ENCODE measurements at regions not wholly inside any gene's neighbourhood (a gene's known extent, or its start where the extent isn't known, plus 50 kb on each side); places are given as distances from the start of the nearest gene placed in this dataset.
A peak's percentile ranks its signal among the peaks of the same experiment; 100 is the strongest.

GRCh38 chr22:27632451-27633295, 168.9 kb downstream of the MN1 start:
- TF ChIP-seq POLR2A (IDR thresholded peaks at IDR 0.05), result no peak
- TF ChIP-seq CTCF (IDR thresholded peaks at IDR 0.05), result no peak
- H3K36me3 ChIP-seq, result no peaks in the 10 kb centered on the region
- no peaks in the 10 kb centered on the region for H3K4me1 ChIP-seq
- peak; percentile 5 to 11 for DNase-seq
- no peak overlapping the region for H3K4me3 ChIP-seq (replicated peaks in 1 of 3)
- H3K27me3 ChIP-seq, result no peaks in the 10 kb centered on the region
- no peak overlapping the region for H3K27ac ChIP-seq
- 41 to 52% methylated on average over 21 to 24 of the region's 24 CpGs for WGBS, 2 donors
- intact Hi-C loops (cut with DNase I), result no loop called here
- H3K9me3 ChIP-seq, result no peaks in the 10 kb centered on the region

- Histone ChIP-seq H3K4me3 (replicated peaks in 1 of 3) (no peak overlapping the region), H3K27ac (no peak overlapping the region), H3K4me1 (no peaks in the 10 kb centered on the region), H3K9me3 (no peaks in the 10 kb centered on the region), H3K27me3 (no peaks in the 10 kb centered on the region), H3K36me3 (no peaks in the 10 kb centered on the region)
- DNase-seq, result no peak
- no peak for TF ChIP-seq CTCF (IDR thresholded peaks at IDR 0.05)
- no peak for TF ChIP-seq POLR2A (IDR thresholded peaks at IDR 0.05)
- 56 to 66% methylated on average over 7 to 8 of the region's 8 CpGs for WGBS, 2 donors
- intact Hi-C loops (cut with DNase I), result no loop called here
Measured at GRCh38 chr22:27633296-27633871, 168.2 kb downstream of the MN1 start.

- H3K36me3 ChIP-seq, result no peaks in the 10 kb centered on the region
- TF ChIP-seq CTCF (IDR thresholded peaks at IDR 0.05) (no peak), POLR2A (IDR thresholded peaks at IDR 0.05) (no peak)
- no peaks in the 10 kb centered on the region for H3K4me1 ChIP-seq
- WGBS, 2 donors, result 84 to 93% methylated on average over 16 to 17 of the region's 17 CpGs
- no peak overlapping the region for H3K4me3 ChIP-seq (replicated peaks in 1 of 3)
- no peaks in the 10 kb centered on the region for H3K27me3 ChIP-seq
- DNase-seq, result no peak
- no peak overlapping the region for H3K27ac ChIP-seq
- H3K9me3 ChIP-seq, result no peaks in the 10 kb centered on the region
- intact Hi-C loops (cut with DNase I), result no loop called here
Measured at GRCh38 chr22:27634043-27634740, 167.4 kb downstream of the MN1 start.

- H3K9me3 ChIP-seq, result no peaks in the 10 kb centered on the region
- 65 to 83% methylated on average over 2 of the region's 2 CpGs for WGBS, 2 donors
- no peak overlapping the region for H3K27ac ChIP-seq
- no peaks in the 10 kb centered on the region for H3K36me3 ChIP-seq
- DNase-seq, result no peak
- no peaks in the 10 kb centered on the region for H3K4me1 ChIP-seq
- no peak overlapping the region for H3K4me3 ChIP-seq (replicated peaks in 1 of 3)
- H3K27me3 ChIP-seq, result no peaks in the 10 kb centered on the region
- intact Hi-C loops (cut with DNase I), result no loop called here
- TF ChIP-seq POLR2A (IDR thresholded peaks at IDR 0.05) (no peak), CTCF (IDR thresholded peaks at IDR 0.05) (no peak)
Measured at GRCh38 chr22:27635435-27635834, 166.1 kb downstream of the MN1 start.

- no peak for DNase-seq
- intact Hi-C loops (cut with DNase I), result no loop called here
- H3K4me1 ChIP-seq, result no peaks in the 10 kb centered on the region
- TF ChIP-seq CTCF (IDR thresholded peaks at IDR 0.05), result no peak
- TF ChIP-seq POLR2A (IDR thresholded peaks at IDR 0.05), result no peak
- H3K36me3 ChIP-seq, result no peaks in the 10 kb centered on the region
- no peak overlapping the region for H3K4me3 ChIP-seq (replicated peaks in 1 of 3)
- no peak overlapping the region for H3K27ac ChIP-seq
- no peaks in the 10 kb centered on the region for H3K9me3 ChIP-seq
- no peaks in the 10 kb centered on the region for H3K27me3 ChIP-seq
- WGBS, 2 donors, result 81 to 92% methylated on average over 3 to 6 of the region's 6 CpGs
Measured at GRCh38 chr22:27635852-27636251, 165.7 kb downstream of the MN1 start.
